Neural cell (in vitro differentiated cells): ENCODE measurements at regions not wholly inside any gene's neighbourhood (a gene's known extent, or its start where the extent isn't known, plus 50 kb on each side); places are given as distances from the start of the nearest gene placed in this dataset.

Experiments
- H2AFZ ChIP-seq: fragments of 200-600, 300-800 bp; sonication (generic), shearing (Covaris generic); 2 replicates; pipeline ENCODE4 v1.6.0; 2014; ENCODE audit warnings: low read depth, mild to moderate bottlenecking, antibody characterized with exemption, low read length, moderate library complexity
- H3F3A ChIP-seq: fragments of 200-600 bp; shearing (Covaris generic); 2 replicates; pipeline ENCODE4 v1.6.1; 2016; ENCODE audit warnings: mild to moderate bottlenecking, moderate library complexity, mixed read lengths, antibody characterized with exemption, low read length; ENCODE audit not compliant: insufficient read depth, poor library complexity, severe bottlenecking
- H3K27ac ChIP-seq: fragments of 200-600, 300-800 bp; sonication (generic), shearing (Covaris generic); 2 replicates; pipeline ENCODE4 v1.5.1; 2014; ENCODE audit warnings: mild to moderate bottlenecking, low read length, moderate library complexity
- H3K27me3 ChIP-seq: fragments of 300-800, 200-600 bp; sonication (generic), shearing (Covaris generic); 2 replicates; pipeline ENCODE4 v1.6.0; 2014; ENCODE audit warnings: mild to moderate bottlenecking, low read depth, low read length, moderate library complexity; ENCODE audit not compliant: insufficient read depth
- H3K36me3 ChIP-seq: fragments of 300-800, 200-600 bp; sonication (generic), shearing (Covaris generic); 2 replicates; pipeline ENCODE4 v1.5.1; 2014; ENCODE audit warnings: mild to moderate bottlenecking, antibody characterized with exemption, low read length, moderate library complexity; ENCODE audit not compliant: insufficient read depth
- H3K4me2 ChIP-seq: fragments of 300-800, 200-600 bp; sonication (generic), shearing (Covaris generic); 2 replicates; pipeline ENCODE4 v1.6.0; 2014; ENCODE audit warnings: mild to moderate bottlenecking, low read length
- H3K4me3 ChIP-seq: fragments of 300-800, 200-600 bp; sonication (generic), shearing (Covaris generic); 2 replicates; pipeline ENCODE4 v1.5.1; 2014; ENCODE audit warnings: mild to moderate bottlenecking, low read length, moderate library complexity
- H3K79me2 ChIP-seq: fragments of 200-600 bp; shearing (Covaris generic); replicated peaks from 2 replicates; pipeline ENCODE4 v1.6.0; 2014; ENCODE audit warnings: mild to moderate bottlenecking, low read length, moderate library complexity; ENCODE audit not compliant: insufficient read depth
- H3K9ac ChIP-seq: fragments of 300-800, 200-600 bp; sonication (generic), shearing (Covaris generic); 2 replicates; pipeline ENCODE4 v1.6.1; 2016; ENCODE audit warnings: mild to moderate bottlenecking, low read length, mixed read lengths
- H3K9me2 ChIP-seq: fragments of 200-600 bp; shearing (Covaris generic); 2 replicates; pipeline ENCODE4 v1.6.1; 2016; ENCODE audit warnings: mild to moderate bottlenecking, low read length, mixed read lengths; ENCODE audit not compliant: insufficient read depth
- H3K9me3 ChIP-seq: fragments of 200-600, 300-800 bp; sonication (generic), shearing (Covaris generic); 2 replicates; pipeline ENCODE4 v1.6.1; 2016; ENCODE audit warnings: mild to moderate bottlenecking, mixed run types, low read length, moderate library complexity, mixed read lengths
- H4K20me1 ChIP-seq: fragments of 200-600 bp; shearing (Covaris generic); 2 replicates; pipeline ENCODE4 v1.6.1; 2016; ENCODE audit warnings: mild to moderate bottlenecking, mixed run types; ENCODE audit not compliant: insufficient read depth
- CTCF ChIP-seq: fragments of 450-650 bp; IDR thresholded peaks from 2 replicates; pipeline ENCODE4 v1.5.1; 2014; ENCODE audit warnings: antibody characterized with exemption, mild to moderate bottlenecking, moderate library complexity; ENCODE audit not compliant: poor library complexity, severe bottlenecking
- POLR2AphosphoS5 ChIP-seq: IDR thresholded peaks from 2 replicates; pipeline ENCODE4 v1.6.1; 2012
- small RNA-seq, 3 experiments: library from RNA; depleted of rRNA; stranded (forward); fragments of <200 nt; gene quantifications; one replicate each; pipeline ENCODE3, GENCODE V24; 2012

- TF ChIP-seq POLR2AphosphoS5 = no peak
- no peak for TF ChIP-seq CTCF
- H3F3A ChIP-seq = no peaks in the 10 kb centered on the region
These were observed 53.7 kb upstream of the CNTN5 start for GRCh38 chr11:98967005-98967404.

More at GRCh38 chr11:98967005-98967404, 53.7 kb upstream of the CNTN5 start:
- H3K9me2 ChIP-seq = no peaks in the 10 kb centered on the region
- no peaks in the 10 kb centered on the region for H3K9me3 ChIP-seq
- no peaks in the 10 kb centered on the region for H3K79me2 ChIP-seq
- H3K27ac ChIP-seq = no peak overlapping the region
- H2AFZ ChIP-seq = no peak overlapping the region
- no peak overlapping the region for H3K9ac ChIP-seq
- H4K20me1 ChIP-seq = no peaks in the 10 kb centered on the region
- no peaks in the 10 kb centered on the region for H3K27me3 ChIP-seq
- H3K4me2 ChIP-seq = no peak overlapping the region
- H3K4me3 ChIP-seq = no peak overlapping the region
- H3K36me3 ChIP-seq = no peaks in the 10 kb centered on the region

Small RNA genes lying in the stretch of these regions (small RNA-seq; reads per million reads assigned to genes)
- 0 reads per million in 3 experiments for gene AP003730.1
- gene RNA5SP346 = 0 reads per million in 3 experiments
- 0 to 0.08 (median 0.03) reads per million in 3 experiments for gene RNA5SP347
